ENCODE measurements at regions not wholly inside any gene's neighbourhood (a gene's known extent, or its start where the extent isn't known, plus 50 kb on each side); places are given as distances from the start of the nearest gene placed in this dataset.

GRCh38 chr9:80197661-80198060 lies 625.9 kb downstream of the TLE4 start:
- Histone ChIP-seq H3K9me3 (no peaks in the 10 kb centered on the region), H3K4me1 (no peaks in the 10 kb centered on the region), H3K4me3 (no peak overlapping the region), H3K36me3 (no peaks in the 10 kb centered on the region), H3K27ac (no peak overlapping the region), H3K27me3 (no peaks in the 10 kb centered on the region)
- WGBS, 2 donors = 64 to 93% methylated on average over 1 of the region's 1 CpG
- DNase-seq = no peak
- TF ChIP-seq POLR2A (IDR thresholded peaks at IDR 0.05) = no peak
- no peak for ATAC-seq (ENCODE audit: low FRiP score in 2 of 2)

- DNase-seq (no peak), ATAC-seq (ENCODE audit: low FRiP score in 2 of 2) (no peak)
- H3K36me3 ChIP-seq = no peaks in the 10 kb centered on the region
- no peak overlapping the region for H3K27ac ChIP-seq
- no peaks in the 10 kb centered on the region for H3K9me3 ChIP-seq
- no peak for TF ChIP-seq POLR2AphosphoS5 (IDR thresholded peaks at IDR 0.05)
- TF ChIP-seq EP300 (IDR thresholded peaks at IDR 0.05) = no peak
- TF ChIP-seq CTCF (IDR thresholded peaks at IDR 0.05) = no peak
- TF ChIP-seq POLR2A (IDR thresholded peaks at IDR 0.05) = no peak
- H3K4me1 ChIP-seq = no peaks in the 10 kb centered on the region
- H3K27me3 ChIP-seq = no peaks in the 10 kb centered on the region
- no peak overlapping the region for H3K4me3 ChIP-seq
Measured at GRCh38 chr9:80191108-80191507, 619.3 kb downstream of the TLE4 start.

- H3K27me3 ChIP-seq = no peaks in the 10 kb centered on the region
- no peaks in the 10 kb centered on the region for H3K9me3 ChIP-seq
- WGBS, 2 donors = 90 to 96% methylated on average over 4 of the region's 4 CpGs
- ATAC-seq (ENCODE audit: low FRiP score in 2 of 2) = no peak
- H3K4me3 ChIP-seq = no peak overlapping the region
- H3K36me3 ChIP-seq = no peaks in the 10 kb centered on the region
- no peak for TF ChIP-seq EP300 (IDR thresholded peaks at IDR 0.05)
- no peak for TF ChIP-seq POLR2A (IDR thresholded peaks at IDR 0.05)
- TF ChIP-seq CTCF (IDR thresholded peaks at IDR 0.05) = no peak
- no peak for TF ChIP-seq POLR2AphosphoS5 (IDR thresholded peaks at IDR 0.05)
- H3K27ac ChIP-seq = no peak overlapping the region
- H3K4me1 ChIP-seq = no peaks in the 10 kb centered on the region
- no peak for DNase-seq
Measured at GRCh38 chr9:80188579-80188978, 616.8 kb downstream of the TLE4 start.

GRCh38 chr9:80185112-80185738 lies 613.5 kb downstream of the TLE4 start:
- Histone ChIP-seq H3K36me3 (no peaks in the 10 kb centered on the region), H3K27ac (no peak overlapping the region), H3K4me1 (no peaks in the 10 kb centered on the region), H3K4me3 (no peak overlapping the region), H3K27me3 (no peaks in the 10 kb centered on the region), H3K9me3 (peaks cover 0 to 9% (median 5%) of the 10 kb centered on the region in 4 donors)
- DNase-seq (peak in 1 of 2 donors; percentile 62), ATAC-seq (ENCODE audit: low FRiP score in 2 of 2) (no peak)
- WGBS, 2 donors = 94 to 100% methylated on average over 3 to 25 of the region's 27 CpGs
- no peak for TF ChIP-seq POLR2A (IDR thresholded peaks at IDR 0.05)
- no peak for TF ChIP-seq CTCF (IDR thresholded peaks at IDR 0.05)
- TF ChIP-seq EP300 (IDR thresholded peaks at IDR 0.05) = no peak
- TF ChIP-seq POLR2AphosphoS5 (IDR thresholded peaks at IDR 0.05) = no peak

GRCh38 chr9:80177949-80178480 lies 606.2 kb downstream of the TLE4 start:
- ATAC-seq (ENCODE audit: low FRiP score in 2 of 2) (no peak), DNase-seq (no peak)
- TF ChIP-seq EP300 (IDR thresholded peaks at IDR 0.05) (no peak), POLR2A (IDR thresholded peaks at IDR 0.05) (no peak), POLR2AphosphoS5 (IDR thresholded peaks at IDR 0.05) (no peak), CTCF (IDR thresholded peaks at IDR 0.05) (no peak)
- Histone ChIP-seq H3K9me3 (peaks cover 0 to 17% (median 5%) of the 10 kb centered on the region in 4 donors), H3K27ac (no peak overlapping the region), H3K4me3 (no peak overlapping the region), H3K27me3 (no peaks in the 10 kb centered on the region), H3K4me1 (no peaks in the 10 kb centered on the region), H3K36me3 (no peaks in the 10 kb centered on the region)
- 71 to 87% methylated on average over 1 to 2 of the region's 2 CpGs for WGBS, 2 donors

Data from upper lobe of left lung (tissue), 6 donors.